Bronchial epithelial cell (primary cell): ENCODE measurements at regions not wholly inside any gene's neighbourhood (a gene's known extent, or its start where the extent isn't known, plus 50 kb on each side); places are given as distances from the start of the nearest gene placed in this dataset.

Experiments
- DNase-seq: peaks from one replicate; pipeline ENCODE4 v3.0.0-alpha.2; 2010; ENCODE audit warnings: low read depth
- FAIRE-seq: peaks from 2 replicates; lab custom pipeline; 2011; peaks lifted over from hg19 to GRCh38; lab: Jason Lieb, UNC
- H3K27me3 ChIP-seq: 2 replicates; pipeline ENCODE4 v1.5.1; 2011; ENCODE audit warnings: low read length; ENCODE audit not compliant: control insufficient read depth, insufficient read depth
- H3K36me3 ChIP-seq: 2 replicates; pipeline ENCODE4 v1.5.1; 2011; ENCODE audit warnings: low read length; ENCODE audit not compliant: control insufficient read depth, insufficient read depth
- H3K4me3 ChIP-seq: 2 replicates; pipeline ENCODE4 v1.5.1; 2011; ENCODE audit warnings: mild to moderate bottlenecking, low read depth, low read length, control low read depth
- CTCF ChIP-seq: IDR thresholded peaks from 2 replicates; pipeline ENCODE4 v1.5.1; 2011; ENCODE audit warnings: mild to moderate bottlenecking, moderate library complexity, low read length, control low read depth, inconsistent platforms; ENCODE audit not compliant: insufficient read depth, severe bottlenecking

GRCh38 chr13:48904668-48905290 lies 70.9 kb upstream of the FNDC3A start:
- no peak for TF ChIP-seq CTCF
- FAIRE-seq (no peak), DNase-seq (no peak)
- Histone ChIP-seq H3K27me3 (peaks cover 3% of the 10 kb centered on the region), H3K4me3 (no peak overlapping the region), H3K36me3 (no peaks in the 10 kb centered on the region)

- H3K4me3 ChIP-seq, result no peak overlapping the region
- H3K27me3 ChIP-seq, result peaks cover 1% of the 10 kb centered on the region
- H3K36me3 ChIP-seq, result no peaks in the 10 kb centered on the region
- TF ChIP-seq CTCF, result no peak
- DNase-seq, result no peak
- no peak for FAIRE-seq
Measured at GRCh38 chr13:48906200-48906599, 69.5 kb upstream of the FNDC3A start.

GRCh38 chr13:48908381-48909055 lies 67.2 kb upstream of the FNDC3A start:
- Histone ChIP-seq H3K4me3 (no peak overlapping the region), H3K27me3 (peaks cover 1% of the 10 kb centered on the region), H3K36me3 (no peaks in the 10 kb centered on the region)
- no peak for FAIRE-seq
- DNase-seq, result peak; percentile 49
- no peak for TF ChIP-seq CTCF

GRCh38 chr13:48909056-48909389 lies 66.7 kb upstream of the FNDC3A start:
- H3K36me3 ChIP-seq, result no peaks in the 10 kb centered on the region
- no peak for TF ChIP-seq CTCF
- peaks cover 1% of the 10 kb centered on the region for H3K27me3 ChIP-seq
- FAIRE-seq (no peak), DNase-seq (no peak)
- H3K4me3 ChIP-seq, result no peak overlapping the region

- no peak for FAIRE-seq
- TF ChIP-seq CTCF, result no peak
Measured at GRCh38 chr13:48910686-48911085, 65.0 kb upstream of the FNDC3A start.

GRCh38 chr13:48919751-48920150 lies 56.0 kb upstream of the FNDC3A start:
- Histone ChIP-seq H3K36me3 (no peaks in the 10 kb centered on the region), H3K4me3 (no peak overlapping the region), H3K27me3 (no peaks in the 10 kb centered on the region)
- DNase-seq (no peak), FAIRE-seq (no peak)
- no peak for TF ChIP-seq CTCF

More at GRCh38 chr13:48910686-48911085, 65.0 kb upstream of the FNDC3A start:
- Histone ChIP-seq H3K4me3 (no peak overlapping the region), H3K27me3 (peaks cover 1% of the 10 kb centered on the region), H3K36me3 (no peaks in the 10 kb centered on the region)
- no peak for DNase-seq
